ENCODE measurements at regions not wholly inside any gene's neighbourhood (a gene's known extent, or its start where the extent isn't known, plus 50 kb on each side); places are given as distances from the start of the nearest gene placed in this dataset.

GRCh38 chr14:104394409-104394851 lies 185.1 kb upstream of the C14orf180 start:
- no peaks in the 10 kb centered on the region for H3K4me1 ChIP-seq (ENCODE audit: control insufficient read depth, extremely low read depth, insufficient read depth, low read length)
- H3K27me3 ChIP-seq (ENCODE audit: control insufficient read depth, insufficient read depth, low read length), result no peaks in the 10 kb centered on the region
- no peaks in the 10 kb centered on the region for H3K36me3 ChIP-seq (ENCODE audit: control insufficient read depth, insufficient read depth, low read length)
- no peak overlapping the region for H3K9ac ChIP-seq (ENCODE audit: insufficient read depth, low read length)
- no peaks in the 10 kb centered on the region for H4K20me1 ChIP-seq (ENCODE audit: control insufficient read depth, extremely low read depth, insufficient read depth, low read length)
- H3K9me3 ChIP-seq (ENCODE audit: control insufficient read depth, insufficient read depth, low read depth, low read length), result no peaks in the 10 kb centered on the region
- H3K79me2 ChIP-seq (ENCODE audit: control insufficient read depth, insufficient read depth, low read length), result no peaks in the 10 kb centered on the region
- no peak overlapping the region for H3K27ac ChIP-seq (ENCODE audit: insufficient read depth, low read length)
- DNase-seq (ENCODE audit: low read depth in 2 of 2), result no peak
- no peak overlapping the region for H2AFZ ChIP-seq (ENCODE audit: low read length)
- H3K4me2 ChIP-seq (ENCODE audit: extremely low read depth, insufficient read depth, low read length), result no peak overlapping the region
- TF ChIP-seq, protein P1, sequence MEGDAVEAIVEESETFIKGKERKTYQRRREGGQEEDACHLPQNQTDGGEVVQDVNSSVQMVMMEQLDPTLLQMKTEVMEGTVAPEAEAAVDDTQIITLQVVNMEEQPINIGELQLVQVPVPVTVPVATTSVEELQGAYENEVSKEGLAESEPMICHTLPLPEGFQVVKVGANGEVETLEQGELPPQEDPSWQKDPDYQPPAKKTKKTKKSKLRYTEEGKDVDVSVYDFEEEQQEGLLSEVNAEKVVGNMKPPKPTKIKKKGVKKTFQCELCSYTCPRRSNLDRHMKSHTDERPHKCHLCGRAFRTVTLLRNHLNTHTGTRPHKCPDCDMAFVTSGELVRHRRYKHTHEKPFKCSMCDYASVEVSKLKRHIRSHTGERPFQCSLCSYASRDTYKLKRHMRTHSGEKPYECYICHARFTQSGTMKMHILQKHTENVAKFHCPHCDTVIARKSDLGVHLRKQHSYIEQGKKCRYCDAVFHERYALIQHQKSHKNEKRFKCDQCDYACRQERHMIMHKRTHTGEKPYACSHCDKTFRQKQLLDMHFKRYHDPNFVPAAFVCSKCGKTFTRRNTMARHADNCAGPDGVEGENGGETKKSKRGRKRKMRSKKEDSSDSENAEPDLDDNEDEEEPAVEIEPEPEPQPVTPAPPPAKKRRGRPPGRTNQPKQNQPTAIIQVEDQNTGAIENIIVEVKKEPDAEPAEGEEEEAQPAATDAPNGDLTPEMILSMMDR (conservative IDR thresholded peaks at IDR 0.05 in 1 of 2, IDR thresholded peaks at IDR 0.05 in 1 of 2; ENCODE audit: low read depth in 1 of 2, low read length in 2 of 2), result no peak
- no peak for TF ChIP-seq EZH2 (IDR thresholded peaks at IDR 0.05; ENCODE audit: low read length, missing control alignments)
- no peak overlapping the region for H3K4me3 ChIP-seq (replicated peaks in 1 of 4; ENCODE audit: control extremely low read depth in 1 of 4, insufficient read depth in 1 of 4, low read depth in 3 of 4, low read length in 4 of 4)

- H3K9me3 ChIP-seq (ENCODE audit: control insufficient read depth, insufficient read depth, low read depth, low read length), result no peaks in the 10 kb centered on the region
Observed at GRCh38 chr14:104395276-104395675, 184.3 kb upstream of the C14orf180 start.

DNA sequence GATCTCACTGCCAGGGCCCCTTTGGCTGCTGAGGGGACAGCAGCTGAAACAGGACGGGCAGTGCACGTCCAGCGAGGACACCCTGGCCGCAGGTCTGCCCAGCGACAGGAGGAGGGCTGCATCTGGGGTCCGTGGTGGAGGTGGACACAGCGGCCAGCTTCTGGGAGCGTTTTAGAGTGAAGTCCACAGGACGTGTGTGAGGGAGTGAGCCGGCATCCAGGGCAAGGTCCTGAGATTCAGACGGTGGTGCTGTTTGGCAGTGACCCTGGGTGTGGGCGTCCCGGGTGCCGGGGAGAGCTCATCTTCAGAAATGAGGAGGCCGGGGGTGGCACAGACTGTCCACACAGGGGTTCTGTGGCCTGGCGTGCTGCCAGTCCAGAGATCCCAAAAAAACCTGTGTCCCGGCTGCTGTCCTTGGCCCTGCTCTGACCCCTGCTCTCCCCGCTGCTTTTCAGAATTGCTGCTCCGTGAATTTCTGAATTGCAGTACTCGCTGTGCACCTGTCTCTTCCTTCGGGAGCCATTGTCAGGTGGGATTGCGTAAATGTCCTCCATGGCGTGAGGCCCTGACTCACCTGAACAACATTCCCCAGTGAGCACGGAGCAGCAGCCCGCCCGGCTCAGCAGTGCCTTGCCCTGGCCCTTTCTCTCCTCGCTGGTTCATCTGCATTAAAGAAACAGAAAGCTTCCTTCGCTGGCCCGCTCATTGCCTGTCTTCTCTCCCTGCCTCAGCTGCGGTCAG lies 183.5 kb upstream of the C14orf180 start:
- H3K9me3 ChIP-seq (ENCODE audit: control insufficient read depth, insufficient read depth, low read depth, low read length), result no peaks in the 10 kb centered on the region

More at GRCh38 chr14:104395276-104395675, 184.3 kb upstream of the C14orf180 start:
- no peaks in the 10 kb centered on the region for H4K20me1 ChIP-seq (ENCODE audit: control insufficient read depth, extremely low read depth, insufficient read depth, low read length)
- TF ChIP-seq, protein P1 (conservative IDR thresholded peaks at IDR 0.05 in 1 of 2, IDR thresholded peaks at IDR 0.05 in 1 of 2; ENCODE audit: low read depth in 1 of 2, low read length in 2 of 2), result no peak
- no peak for TF ChIP-seq EZH2 (IDR thresholded peaks at IDR 0.05; ENCODE audit: low read length, missing control alignments)
- no peak overlapping the region for H3K4me2 ChIP-seq (ENCODE audit: extremely low read depth, insufficient read depth, low read length)
- no peak overlapping the region for H2AFZ ChIP-seq (ENCODE audit: low read length)
- no peak for DNase-seq (ENCODE audit: low read depth in 2 of 2)
- no peaks in the 10 kb centered on the region for H3K4me1 ChIP-seq (ENCODE audit: control insufficient read depth, extremely low read depth, insufficient read depth, low read length)
- H3K4me3 ChIP-seq (replicated peaks in 1 of 4; ENCODE audit: control extremely low read depth in 1 of 4, insufficient read depth in 1 of 4, low read depth in 3 of 4, low read length in 4 of 4), result no peak overlapping the region
- no peaks in the 10 kb centered on the region for H3K79me2 ChIP-seq (ENCODE audit: control insufficient read depth, insufficient read depth, low read length)
- H3K36me3 ChIP-seq (ENCODE audit: control insufficient read depth, insufficient read depth, low read length), result no peaks in the 10 kb centered on the region
- H3K9ac ChIP-seq (ENCODE audit: insufficient read depth, low read length), result no peak overlapping the region
- no peaks in the 10 kb centered on the region for H3K27me3 ChIP-seq (ENCODE audit: control insufficient read depth, insufficient read depth, low read length)
- no peak overlapping the region for H3K27ac ChIP-seq (ENCODE audit: insufficient read depth, low read length)

More for the DNA sequence above, 183.5 kb upstream of the C14orf180 start:
- Histone ChIP-seq H3K79me2 (ENCODE audit: control insufficient read depth, insufficient read depth, low read length) (no peaks in the 10 kb centered on the region), H3K36me3 (ENCODE audit: control insufficient read depth, insufficient read depth, low read length) (no peaks in the 10 kb centered on the region), H3K4me3 (replicated peaks in 1 of 4; ENCODE audit: control extremely low read depth in 1 of 4, insufficient read depth in 1 of 4, low read depth in 3 of 4, low read length in 4 of 4) (no peak overlapping the region), H3K4me2 (ENCODE audit: extremely low read depth, insufficient read depth, low read length) (no peak overlapping the region), H2AFZ (ENCODE audit: low read length) (no peak overlapping the region), H4K20me1 (ENCODE audit: control insufficient read depth, extremely low read depth, insufficient read depth, low read length) (no peaks in the 10 kb centered on the region), H3K9ac (ENCODE audit: insufficient read depth, low read length) (no peak overlapping the region), H3K4me1 (ENCODE audit: control insufficient read depth, extremely low read depth, insufficient read depth, low read length) (no peaks in the 10 kb centered on the region), H3K27ac (ENCODE audit: insufficient read depth, low read length) (no peak overlapping the region), H3K27me3 (ENCODE audit: control insufficient read depth, insufficient read depth, low read length) (no peaks in the 10 kb centered on the region)
- DNase-seq (ENCODE audit: low read depth in 2 of 2), result no peak
- TF ChIP-seq, protein P1 (conservative IDR thresholded peaks at IDR 0.05 in 1 of 2, IDR thresholded peaks at IDR 0.05 in 1 of 2; ENCODE audit: low read depth in 1 of 2, low read length in 2 of 2), result no peak
- no peak for TF ChIP-seq EZH2 (IDR thresholded peaks at IDR 0.05; ENCODE audit: low read length, missing control alignments)
